Aorta (tissue), 5 donors: ENCODE measurements at regions not wholly inside any gene's neighbourhood (a gene's known extent, or its start where the extent isn't known, plus 50 kb on each side); places are given as distances from the start of the nearest gene placed in this dataset.

Source experiments
- ATAC-seq: fragments of 200-7000 bp; cut with Tn5 transposase; one replicate; pipeline ENCODE4 v1.9.1; 2022; ENCODE audit warnings: moderate library complexity; ENCODE audit not compliant: low FRiP score
- DNase-seq, 2 donors: peaks; one replicate each; pipeline ENCODE4 v3.0.0-alpha.2; 2020
- H3K27ac ChIP-seq, 2 donors: one replicate each; pipeline ENCODE4 v1.5.1; 2013; ENCODE audit warnings: low read length in 2 of 2, mild to moderate bottlenecking in 2 of 2, moderate library complexity in 2 of 2, control low read depth in 1 of 2, inconsistent platforms in 1 of 2, low read depth in 1 of 2
- H3K27me3 ChIP-seq, 2 donors: one replicate each; pipeline ENCODE4 v1.6.1; 2013; ENCODE audit warnings: control low read depth in 1 of 2, low read length in 1 of 2, mild to moderate bottlenecking in 1 of 2, moderate library complexity in 1 of 2; ENCODE audit not compliant: insufficient read depth in 2 of 2, control insufficient read depth in 1 of 2
- H3K36me3 ChIP-seq, 2 donors: one replicate each; pipeline ENCODE4 v1.6.1; 2013; ENCODE audit warnings: control low read depth in 1 of 2, low read length in 1 of 2, mild to moderate bottlenecking in 1 of 2; ENCODE audit not compliant: insufficient read depth in 2 of 2, control insufficient read depth in 1 of 2
- H3K4me1 ChIP-seq, 2 donors: one replicate each; pipeline ENCODE4 v1.6.1; 2013; ENCODE audit warnings: low read length in 2 of 2, control low read depth in 1 of 2, mild to moderate bottlenecking in 1 of 2, moderate library complexity in 1 of 2; ENCODE audit not compliant: insufficient read depth in 2 of 2, control insufficient read depth in 1 of 2
- H3K4me3 ChIP-seq, 2 donors: one replicate each; pipeline ENCODE4 v1.5.1; 2013; ENCODE audit warnings: low read length in 2 of 2, control low read depth in 1 of 2, mild to moderate bottlenecking in 1 of 2
- H3K9me3 ChIP-seq: one replicate; pipeline ENCODE4 v1.6.1; 2013; ENCODE audit warnings: mild to moderate bottlenecking, low read length; ENCODE audit not compliant: control insufficient read depth
- WGBS, 2 donors: extraction: QIAGEN DNeasy Blood & Tissue Kit; methylation state at CpG; one replicate each; pipeline ENCODE4 v1.1.7; 2013; 5-methylcytosine and 5-hydroxymethylcytosine counted together
- intact Hi-C, 2 donors: fragments of 100-400 bp; cut with DNase I; formaldehyde crosslinking; loops; one replicate each; pipeline versions ENCODE4 v1.14.2 to v1.15.0; 2022
- donor health status: healthy with polysubstance abuse.
- donor health status: Bipolar disorder and iron deficiency.
- donor health status: DM: no; HTN: no; CAD: no.
- donor health status: DM: no; HTN: no; CAD: no.
- donor health status: DM: yes; HTN: yes; CAD: no.

GRCh38 chr2:56654936-56655335, 471.1 kb downstream of the CCDC85A start:
- ATAC-seq = no peak
- Histone ChIP-seq H3K9me3 (no peaks in the 10 kb centered on the region), H3K36me3 (no peaks in the 10 kb centered on the region), H3K27ac (no peak overlapping the region), H3K4me3 (no peak overlapping the region), H3K4me1 (no peaks in the 10 kb centered on the region), H3K27me3 (no peaks in the 10 kb centered on the region)
- no peak for DNase-seq
- intact Hi-C loops = no loop called here

GRCh38 chr2:56656826-56657225, 473.0 kb downstream of the CCDC85A start:
- H3K27me3 ChIP-seq = no peaks in the 10 kb centered on the region
- intact Hi-C loops = no loop called here
- no peaks in the 10 kb centered on the region for H3K4me1 ChIP-seq

DNA sequence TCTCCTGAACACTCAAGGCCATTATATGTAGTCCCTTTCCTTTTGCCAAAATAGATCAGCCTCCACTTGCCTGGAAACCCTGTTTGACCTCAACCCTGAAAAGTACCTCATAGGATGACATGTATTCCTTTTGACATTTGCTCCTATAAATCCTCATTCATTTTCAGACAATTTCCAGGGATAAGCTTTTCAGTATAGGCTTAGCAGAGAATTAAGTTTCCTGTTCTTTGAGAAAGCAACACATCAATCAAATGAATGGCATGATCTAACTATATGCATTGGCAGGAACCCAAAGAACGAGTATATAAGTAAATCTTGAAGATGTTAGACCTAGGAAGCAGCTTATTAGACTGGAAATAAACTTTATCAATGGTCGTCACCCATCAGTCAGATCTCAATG, 483.0 kb downstream of the CCDC85A start:
- intact Hi-C loops = no loop called here
- no peaks in the 10 kb centered on the region for H3K27me3 ChIP-seq
- no peak overlapping the region for H3K4me3 ChIP-seq
- H3K4me1 ChIP-seq = no peaks in the 10 kb centered on the region
- H3K9me3 ChIP-seq = no peaks in the 10 kb centered on the region
- H3K27ac ChIP-seq = no peak overlapping the region
- no peak for ATAC-seq
- H3K36me3 ChIP-seq = no peaks in the 10 kb centered on the region
- no peak for DNase-seq
- WGBS, 2 donors = 26 to 33% methylated on average over 2 of the region's 2 CpGs

More at GRCh38 chr2:56656826-56657225, 473.0 kb downstream of the CCDC85A start:
- H3K36me3 ChIP-seq = no peaks in the 10 kb centered on the region
- no peak overlapping the region for H3K4me3 ChIP-seq
- H3K9me3 ChIP-seq = no peaks in the 10 kb centered on the region
- DNase-seq = no peak
- no peak overlapping the region for H3K27ac ChIP-seq
- ATAC-seq = no peak
- 85 to 86% methylated on average over 1 of the region's 1 CpG for WGBS, 2 donors

- Histone ChIP-seq H3K27ac (no peak overlapping the region), H3K9me3 (peaks cover 6% of the 10 kb centered on the region), H3K36me3 (no peaks in the 10 kb centered on the region), H3K27me3 (no peaks in the 10 kb centered on the region), H3K4me3 (no peak overlapping the region), H3K4me1 (peaks cover 0 to 3% of the 10 kb centered on the region in 2 donors)
- intact Hi-C loops = no loop called here
- no peak for ATAC-seq
- 68 to 71% methylated on average over 5 of the region's 5 CpGs for WGBS, 2 donors
- DNase-seq = peak in 1 of 2 donors; percentile 46
Observed at GRCh38 chr2:56671973-56672569, 488.3 kb downstream of the CCDC85A start.

- Histone ChIP-seq H3K4me3 (no peak overlapping the region), H3K27ac (no peak overlapping the region), H3K36me3 (no peaks in the 10 kb centered on the region), H3K9me3 (peaks cover 6% of the 10 kb centered on the region), H3K4me1 (peaks cover 0 to 3% of the 10 kb centered on the region in 2 donors), H3K27me3 (no peaks in the 10 kb centered on the region)
- intact Hi-C loops = no loop called here
- DNase-seq (no peak), ATAC-seq (no peak)
Observed at GRCh38 chr2:56674084-56674483, 490.3 kb downstream of the CCDC85A start.

DNA sequence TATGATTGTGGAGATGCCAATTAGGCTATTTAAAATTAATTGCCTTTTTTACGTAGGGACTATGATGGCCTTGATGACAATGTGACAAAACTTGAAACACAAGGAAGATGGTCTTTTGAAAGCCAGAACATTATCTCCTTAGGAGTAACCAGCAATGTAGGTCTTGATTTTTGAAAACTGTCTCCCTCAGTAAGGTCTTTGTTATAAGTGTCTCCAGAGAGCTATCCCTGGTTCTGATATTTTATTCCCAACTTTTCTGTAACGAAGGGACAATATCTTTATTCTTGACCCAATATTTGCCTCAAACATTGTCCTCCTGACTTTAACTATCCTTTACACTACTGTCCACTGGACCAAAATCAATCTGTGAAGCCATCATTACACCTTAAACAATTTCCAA, 493.2 kb downstream of the CCDC85A start:
- Histone ChIP-seq H3K9me3 (peaks cover 6% of the 10 kb centered on the region), H3K4me3 (no peak overlapping the region), H3K27me3 (no peaks in the 10 kb centered on the region), H3K4me1 (peaks cover 0 to 3% of the 10 kb centered on the region in 2 donors), H3K36me3 (no peaks in the 10 kb centered on the region), H3K27ac (no peak overlapping the region)
- DNase-seq = no peak
- intact Hi-C loops = no loop called here
- WGBS, 2 donors = 78 to 91% methylated on average over 2 of the region's 2 CpGs
- ATAC-seq = no peak

- DNase-seq (no peak), ATAC-seq (no peak)
- no peaks in the 10 kb centered on the region for H3K27me3 ChIP-seq
- intact Hi-C loops = no loop called here
- H3K27ac ChIP-seq = no peak overlapping the region
- H3K9me3 ChIP-seq = no peaks in the 10 kb centered on the region
- WGBS, 2 donors = 36 to 37% methylated on average over 3 of the region's 3 CpGs
- no peaks in the 10 kb centered on the region for H3K36me3 ChIP-seq
- H3K4me1 ChIP-seq = no peaks in the 10 kb centered on the region
- H3K4me3 ChIP-seq = no peak overlapping the region
Observed at GRCh38 chr2:56680971-56681631, 497.3 kb downstream of the CCDC85A start.

DNA sequence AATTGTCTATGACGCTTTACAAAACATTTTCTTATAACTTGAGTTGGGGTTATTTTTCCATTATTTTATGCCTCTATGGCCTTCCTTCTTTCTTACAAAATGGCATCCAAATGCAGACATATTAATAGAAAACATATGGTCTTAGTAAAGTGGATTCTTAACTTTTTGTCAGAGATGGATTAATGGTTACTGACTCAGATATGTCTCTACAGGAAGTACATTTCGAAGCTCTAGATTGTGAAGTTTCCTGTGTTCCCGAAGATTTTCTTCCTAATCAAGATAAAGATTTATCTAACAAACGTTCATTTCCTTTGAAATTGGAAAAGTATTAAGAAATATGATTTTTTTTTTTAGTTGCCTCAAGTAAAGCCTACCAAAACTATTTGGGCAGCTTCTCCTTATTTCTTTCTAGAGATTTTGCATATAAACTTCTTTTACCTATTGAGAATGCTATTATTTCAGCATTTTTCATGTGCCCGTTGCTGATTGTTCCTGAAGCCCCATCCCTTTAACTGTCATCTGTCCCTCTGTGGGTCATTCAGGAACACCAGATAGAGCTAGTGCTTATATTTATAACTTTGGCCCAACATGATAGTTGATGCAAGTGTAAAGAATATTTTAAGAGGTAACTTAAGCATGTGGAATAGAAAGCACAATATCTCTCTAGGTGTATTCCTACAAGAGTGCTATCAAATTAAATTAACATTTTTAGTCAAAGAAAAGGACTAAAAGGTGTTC, 498.0 kb downstream of the CCDC85A start:
- no peak overlapping the region for H3K27ac ChIP-seq
- ATAC-seq (no peak), DNase-seq (no peak)
- H3K4me1 ChIP-seq = no peaks in the 10 kb centered on the region
- intact Hi-C loops = no loop called here
- WGBS, 2 donors = 44 to 46% methylated on average over 5 of the region's 5 CpGs
- H3K9me3 ChIP-seq = no peaks in the 10 kb centered on the region
- H3K36me3 ChIP-seq = no peaks in the 10 kb centered on the region
- no peaks in the 10 kb centered on the region for H3K27me3 ChIP-seq
- H3K4me3 ChIP-seq = no peak overlapping the region

- no peak for ATAC-seq
- no peaks in the 10 kb centered on the region for H3K4me1 ChIP-seq
- no peaks in the 10 kb centered on the region for H3K9me3 ChIP-seq
- intact Hi-C loops = no loop called here
- no peak overlapping the region for H3K27ac ChIP-seq
- H3K36me3 ChIP-seq = no peaks in the 10 kb centered on the region
- no peak overlapping the region for H3K4me3 ChIP-seq
- DNase-seq = no peak
- H3K27me3 ChIP-seq = no peaks in the 10 kb centered on the region
- 40 to 62% methylated on average over 2 to 3 of the region's 3 CpGs for WGBS, 2 donors
Observed at GRCh38 chr2:56682397-56682760, 498.6 kb downstream of the CCDC85A start.
